Coronary artery (tissue), 2 donors: ENCODE measurements at regions not wholly inside any gene's neighbourhood (a gene's known extent, or its start where the extent isn't known, plus 50 kb on each side); places are given as distances from the start of the nearest gene placed in this dataset.

ENCODE experiments used
- DNase-seq: peaks from one replicate; pipeline ENCODE4 v3.0.0-alpha.2; 2017; ENCODE audit warnings: low spot score
- H3K27ac ChIP-seq, 2 donors: fragments of 200-600 bp; sonication (generic); one replicate each; pipeline ENCODE4 v1.5.1; 2016 to 2019
- H3K4me3 ChIP-seq: fragments of 200-600 bp; sonication (generic); 2 replicates; pipeline ENCODE4 v1.5.1; 2016; ENCODE audit warnings: mild to moderate bottlenecking, moderate library complexity
- TF ChIP-seq, protein P1 (sequence below): fragments of 200-600 bp; sonication (generic); IDR thresholded peaks from one replicate; pipeline ENCODE4 v1.5.1; 2019; ENCODE audit warnings: antibody characterized with exemption

DNA sequence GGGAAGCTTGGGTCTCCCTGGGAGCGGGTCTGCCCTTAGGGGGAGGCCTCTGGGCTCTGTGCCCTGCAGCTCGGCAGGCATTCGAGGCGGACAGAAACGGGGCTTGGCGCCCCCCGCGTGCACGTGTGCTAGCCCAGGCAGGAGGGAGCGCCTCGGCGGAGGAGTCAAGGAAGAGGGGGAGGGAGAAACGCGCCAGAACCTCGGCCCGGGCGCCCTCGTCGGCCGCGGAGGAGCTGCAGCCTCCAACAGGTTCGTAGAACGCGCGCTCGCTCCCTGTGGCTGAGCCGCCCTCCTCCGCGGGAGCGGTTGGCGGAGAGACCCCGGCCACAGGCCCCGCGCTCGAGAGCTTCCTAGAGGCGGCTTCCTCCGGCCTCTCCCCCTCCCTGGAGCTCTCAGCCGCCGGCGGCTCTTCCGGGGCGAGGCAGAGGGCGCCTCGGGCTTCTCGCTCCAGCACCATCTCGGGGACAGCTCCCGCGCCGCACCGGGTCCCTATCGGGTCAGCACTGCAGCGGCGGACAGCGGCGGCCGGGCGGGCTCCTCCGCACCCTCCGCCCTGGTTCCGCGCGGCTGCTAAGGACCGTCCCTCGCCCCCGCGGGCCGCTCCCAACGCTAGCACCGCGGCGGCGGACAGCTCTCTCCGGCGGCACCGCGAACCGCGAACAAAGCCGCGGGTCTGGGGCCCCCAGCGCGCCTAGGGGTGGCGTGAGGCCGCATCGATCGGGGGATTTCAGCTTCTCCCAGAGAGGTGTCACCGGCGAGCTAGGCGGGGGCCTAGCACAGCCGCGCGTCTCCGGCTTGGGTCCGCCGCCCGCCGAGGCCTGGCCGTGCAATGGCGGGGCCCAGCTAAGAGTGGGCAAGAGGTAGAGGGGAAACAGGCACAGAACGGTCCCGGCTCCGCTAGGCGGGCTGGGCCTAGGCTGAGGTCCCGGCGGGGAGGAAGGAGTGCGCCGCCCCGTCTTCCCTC is 74.6 kb upstream of the CPLX2 start:
- Histone ChIP-seq H3K4me3 (peak overlapping the region; percentile 54), H3K27ac (no peak overlapping the region)
- no peak for DNase-seq
- TF ChIP-seq, protein P1, sequence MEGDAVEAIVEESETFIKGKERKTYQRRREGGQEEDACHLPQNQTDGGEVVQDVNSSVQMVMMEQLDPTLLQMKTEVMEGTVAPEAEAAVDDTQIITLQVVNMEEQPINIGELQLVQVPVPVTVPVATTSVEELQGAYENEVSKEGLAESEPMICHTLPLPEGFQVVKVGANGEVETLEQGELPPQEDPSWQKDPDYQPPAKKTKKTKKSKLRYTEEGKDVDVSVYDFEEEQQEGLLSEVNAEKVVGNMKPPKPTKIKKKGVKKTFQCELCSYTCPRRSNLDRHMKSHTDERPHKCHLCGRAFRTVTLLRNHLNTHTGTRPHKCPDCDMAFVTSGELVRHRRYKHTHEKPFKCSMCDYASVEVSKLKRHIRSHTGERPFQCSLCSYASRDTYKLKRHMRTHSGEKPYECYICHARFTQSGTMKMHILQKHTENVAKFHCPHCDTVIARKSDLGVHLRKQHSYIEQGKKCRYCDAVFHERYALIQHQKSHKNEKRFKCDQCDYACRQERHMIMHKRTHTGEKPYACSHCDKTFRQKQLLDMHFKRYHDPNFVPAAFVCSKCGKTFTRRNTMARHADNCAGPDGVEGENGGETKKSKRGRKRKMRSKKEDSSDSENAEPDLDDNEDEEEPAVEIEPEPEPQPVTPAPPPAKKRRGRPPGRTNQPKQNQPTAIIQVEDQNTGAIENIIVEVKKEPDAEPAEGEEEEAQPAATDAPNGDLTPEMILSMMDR: no peak

DNA sequence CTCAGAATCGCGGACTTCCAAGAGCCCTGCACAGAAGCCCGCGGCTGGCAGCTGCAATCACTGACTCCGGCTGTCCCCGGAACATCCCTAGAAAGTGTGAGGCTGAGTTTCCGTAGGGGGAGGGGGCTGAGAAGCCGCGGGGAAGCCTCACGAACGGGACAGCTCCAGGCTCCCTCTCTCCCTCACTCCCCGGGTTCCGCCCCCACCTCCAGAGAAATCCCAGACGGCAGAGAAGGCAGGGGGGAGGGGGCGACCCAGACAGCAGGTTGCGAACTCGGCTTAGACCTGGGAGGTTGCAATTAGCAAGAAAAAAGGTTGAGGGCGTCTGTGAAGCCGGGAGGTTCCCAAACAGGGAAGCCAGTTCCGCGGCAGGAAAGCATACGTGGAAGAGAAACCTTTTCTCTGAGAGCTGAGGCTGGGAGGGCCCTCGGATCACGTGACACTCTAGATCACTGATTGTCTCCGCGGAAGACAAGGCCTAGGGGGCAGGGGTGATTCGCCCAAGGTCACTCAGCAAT is 73.8 kb upstream of the CPLX2 start:
- no peak for DNase-seq
- peak overlapping the region; percentile 54 for H3K4me3 ChIP-seq
- TF ChIP-seq, protein P1: no peak
- no peak overlapping the region for H3K27ac ChIP-seq

DNA sequence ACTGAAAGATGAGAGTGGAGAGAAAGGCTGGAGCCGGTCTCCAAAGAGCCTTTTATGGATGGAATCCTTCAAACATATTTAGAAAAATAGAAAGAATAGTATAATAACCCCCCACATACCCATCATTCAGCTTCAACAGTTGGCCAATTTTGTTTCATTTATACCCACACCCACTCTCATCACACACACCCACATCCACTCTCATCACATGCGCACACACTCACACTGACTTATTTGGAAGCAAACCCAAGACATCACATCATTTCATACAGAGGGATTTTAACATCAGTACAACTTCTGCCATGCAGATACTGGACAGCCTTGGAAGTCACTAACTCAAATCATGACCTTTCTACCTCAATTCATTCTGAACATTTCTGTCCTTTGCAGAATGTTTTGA is 72.8 kb upstream of the CPLX2 start:
- TF ChIP-seq, protein P1: no peak
- no peak overlapping the region for H3K4me3 ChIP-seq
- no peak for DNase-seq
- no peak overlapping the region for H3K27ac ChIP-seq

DNA sequence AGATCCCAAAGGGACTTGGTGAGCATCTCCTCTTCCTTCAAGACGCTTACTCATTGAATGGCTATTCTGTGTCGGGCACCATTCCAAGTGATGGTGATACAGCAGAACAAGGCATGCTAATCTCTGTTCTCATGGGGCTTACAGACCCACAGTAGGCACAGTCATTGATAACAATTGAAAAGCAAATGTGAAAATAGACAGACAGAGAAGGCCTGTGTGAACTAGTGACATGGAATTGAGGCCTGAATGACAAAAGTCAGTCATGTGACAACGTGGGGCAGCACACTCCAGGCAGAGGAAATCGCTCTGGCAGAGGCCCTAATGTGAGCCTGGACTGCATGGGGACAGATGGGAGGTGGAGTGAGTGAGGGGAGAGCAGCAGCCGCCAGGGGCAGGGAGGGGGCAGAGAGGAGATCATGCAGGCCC is 70.7 kb upstream of the CPLX2 start:
- Histone ChIP-seq H3K27ac (no peak overlapping the region), H3K4me3 (no peak overlapping the region)
- TF ChIP-seq, protein P1: no peak
- DNase-seq: no peak

DNA sequence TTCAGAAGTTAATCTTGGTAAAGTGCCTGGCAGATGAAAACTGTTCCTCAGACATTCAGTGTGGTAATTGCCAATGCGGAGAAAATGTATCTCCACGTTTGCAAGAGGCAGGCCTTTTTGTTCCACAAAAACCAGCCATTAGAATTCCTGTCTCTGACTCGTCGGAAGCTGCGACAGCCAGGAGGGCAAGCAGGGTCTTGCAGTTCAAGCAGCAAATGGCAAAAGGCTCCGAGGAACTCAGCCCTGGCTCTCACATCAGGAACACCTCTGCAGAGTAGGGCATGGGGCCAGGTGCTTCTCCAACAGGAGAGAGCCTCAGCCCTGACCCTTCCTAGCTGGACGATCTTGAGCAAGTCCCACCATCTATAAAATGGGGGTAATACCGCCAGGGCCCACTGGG is 69.0 kb upstream of the CPLX2 start:
- TF ChIP-seq, protein P1: no peak

DNA sequence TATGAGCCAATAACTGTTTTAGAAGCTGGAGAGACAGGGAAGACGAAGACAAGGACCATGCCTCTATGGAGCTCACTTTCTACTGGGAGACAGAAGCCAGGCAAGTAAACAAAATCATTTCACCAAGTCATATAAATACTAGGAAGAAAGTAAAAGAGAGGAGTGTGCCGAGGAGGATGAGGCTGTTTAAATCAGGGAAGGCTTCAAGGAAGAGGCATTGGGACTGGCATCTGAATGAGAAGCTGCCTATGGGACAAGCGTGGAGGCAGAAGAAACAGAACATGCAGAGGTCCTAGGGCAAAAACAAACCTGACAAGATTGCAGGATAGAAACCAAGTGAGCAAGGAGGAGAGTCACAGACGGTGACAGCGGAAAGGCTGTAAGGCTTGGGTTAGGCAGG is 68.1 kb upstream of the CPLX2 start:
- DNase-seq: no peak
- H3K27ac ChIP-seq: no peak overlapping the region
- no peak overlapping the region for H3K4me3 ChIP-seq
- TF ChIP-seq, protein P1: no peak

More for the DNA sequence above, 69.0 kb upstream of the CPLX2 start:
- H3K27ac ChIP-seq: no peak overlapping the region
- no peak for DNase-seq
- H3K4me3 ChIP-seq: no peak overlapping the region
